ENCODE measurements at regions not wholly inside any gene's neighbourhood (a gene's known extent, or its start where the extent isn't known, plus 50 kb on each side); places are given as distances from the start of the nearest gene placed in this dataset.

GRCh38 chr5:27594141-27594540 is 555.8 kb upstream of the CDH9 start:
- H2AFZ ChIP-seq (ENCODE audit: low read depth, low read length) = no peak overlapping the region

GRCh38 chr5:27592231-27592630 is 553.8 kb upstream of the CDH9 start:
- Histone ChIP-seq H2AFZ (ENCODE audit: low read depth, low read length) (no peak overlapping the region), H3K27me3 (ENCODE audit: insufficient read depth, low read length, poor library complexity) (no peaks in the 10 kb centered on the region), H3K4me3 (ENCODE audit: low read depth in 1 of 2, low read length in 2 of 2) (no peak overlapping the region), H4K20me1 (ENCODE audit: insufficient read depth, low read length) (no peaks in the 10 kb centered on the region), H3K27ac (ENCODE audit: low read length) (no peak overlapping the region), H3K79me2 (ENCODE audit: insufficient read depth, low read length) (no peaks in the 10 kb centered on the region), H3K36me3 (ENCODE audit: insufficient read depth, low read length) (no peaks in the 10 kb centered on the region), H3K4me1 (ENCODE audit: insufficient read depth, low read length) (no peaks in the 10 kb centered on the region), H3K9ac (ENCODE audit: low read depth, low read length) (no peak overlapping the region), H3K9me3 (ENCODE audit: insufficient read depth, low read length, severe bottlenecking) (no peaks in the 10 kb centered on the region), H3K4me2 (ENCODE audit: insufficient read depth, low read length) (no peak overlapping the region)
- DNase-seq (no peak), ATAC-seq (ENCODE audit: insufficient read depth, low read depth) (no peak)
- TF ChIP-seq CTCF (IDR thresholded peaks at IDR 0.05; ENCODE audit: borderline replicate concordance, extremely low read depth, low read length, poor library complexity, severe bottlenecking) = no peak
- no peak for TF ChIP-seq EZH2 (IDR thresholded peaks at IDR 0.05; ENCODE audit: borderline replicate concordance, low read depth, low read length, severe bottlenecking)

More at GRCh38 chr5:27594141-27594540, 555.8 kb upstream of the CDH9 start:
- no peak overlapping the region for H3K9ac ChIP-seq (ENCODE audit: low read depth, low read length)
- H3K4me1 ChIP-seq (ENCODE audit: insufficient read depth, low read length) = no peaks in the 10 kb centered on the region
- DNase-seq (no peak), ATAC-seq (ENCODE audit: insufficient read depth, low read depth) (no peak)
- H3K36me3 ChIP-seq (ENCODE audit: insufficient read depth, low read length) = no peaks in the 10 kb centered on the region
- H3K4me2 ChIP-seq (ENCODE audit: insufficient read depth, low read length) = no peak overlapping the region
- no peak overlapping the region for H3K27ac ChIP-seq (ENCODE audit: low read length)
- no peak overlapping the region for H3K4me3 ChIP-seq (ENCODE audit: low read depth in 1 of 2, low read length in 2 of 2)
- TF ChIP-seq CTCF (IDR thresholded peaks at IDR 0.05; ENCODE audit: borderline replicate concordance, extremely low read depth, low read length, poor library complexity, severe bottlenecking) (no peak), EZH2 (IDR thresholded peaks at IDR 0.05; ENCODE audit: borderline replicate concordance, low read depth, low read length, severe bottlenecking) (no peak)
- H3K27me3 ChIP-seq (ENCODE audit: insufficient read depth, low read length, poor library complexity) = no peaks in the 10 kb centered on the region
- H4K20me1 ChIP-seq (ENCODE audit: insufficient read depth, low read length) = no peaks in the 10 kb centered on the region
- H3K79me2 ChIP-seq (ENCODE audit: insufficient read depth, low read length) = no peaks in the 10 kb centered on the region
- H3K9me3 ChIP-seq (ENCODE audit: insufficient read depth, low read length, severe bottlenecking) = no peaks in the 10 kb centered on the region

GRCh38 chr5:27590503-27590902 is 552.1 kb upstream of the CDH9 start:
- no peak for TF ChIP-seq CTCF (IDR thresholded peaks at IDR 0.05; ENCODE audit: borderline replicate concordance, extremely low read depth, low read length, poor library complexity, severe bottlenecking)
- TF ChIP-seq EZH2 (IDR thresholded peaks at IDR 0.05; ENCODE audit: borderline replicate concordance, low read depth, low read length, severe bottlenecking) = no peak
- Histone ChIP-seq H3K4me3 (ENCODE audit: low read depth in 1 of 2, low read length in 2 of 2) (no peak overlapping the region), H3K36me3 (ENCODE audit: insufficient read depth, low read length) (no peaks in the 10 kb centered on the region), H3K4me1 (ENCODE audit: insufficient read depth, low read length) (no peaks in the 10 kb centered on the region), H3K79me2 (ENCODE audit: insufficient read depth, low read length) (no peaks in the 10 kb centered on the region), H2AFZ (ENCODE audit: low read depth, low read length) (no peak overlapping the region), H3K9ac (ENCODE audit: low read depth, low read length) (no peak overlapping the region), H4K20me1 (ENCODE audit: insufficient read depth, low read length) (no peaks in the 10 kb centered on the region), H3K27me3 (ENCODE audit: insufficient read depth, low read length, poor library complexity) (no peaks in the 10 kb centered on the region), H3K27ac (ENCODE audit: low read length) (no peak overlapping the region), H3K9me3 (ENCODE audit: insufficient read depth, low read length, severe bottlenecking) (no peaks in the 10 kb centered on the region), H3K4me2 (ENCODE audit: insufficient read depth, low read length) (no peak overlapping the region)
- ATAC-seq (ENCODE audit: insufficient read depth, low read depth) (no peak), DNase-seq (no peak)

- H3K27me3 ChIP-seq (ENCODE audit: insufficient read depth, low read length, poor library complexity) = no peaks in the 10 kb centered on the region
- no peaks in the 10 kb centered on the region for H4K20me1 ChIP-seq (ENCODE audit: insufficient read depth, low read length)
- no peak for ATAC-seq (ENCODE audit: insufficient read depth, low read depth)
- no peak overlapping the region for H3K9ac ChIP-seq (ENCODE audit: low read depth, low read length)
- no peak overlapping the region for H3K27ac ChIP-seq (ENCODE audit: low read length)
- H3K36me3 ChIP-seq (ENCODE audit: insufficient read depth, low read length) = no peaks in the 10 kb centered on the region
- no peak overlapping the region for H3K4me2 ChIP-seq (ENCODE audit: insufficient read depth, low read length)
- DNase-seq = no peak
- no peaks in the 10 kb centered on the region for H3K79me2 ChIP-seq (ENCODE audit: insufficient read depth, low read length)
- no peaks in the 10 kb centered on the region for H3K9me3 ChIP-seq (ENCODE audit: insufficient read depth, low read length, severe bottlenecking)
- TF ChIP-seq EZH2 (IDR thresholded peaks at IDR 0.05; ENCODE audit: borderline replicate concordance, low read depth, low read length, severe bottlenecking) (no peak), CTCF (IDR thresholded peaks at IDR 0.05; ENCODE audit: borderline replicate concordance, extremely low read depth, low read length, poor library complexity, severe bottlenecking) (no peak)
- no peak overlapping the region for H3K4me3 ChIP-seq (ENCODE audit: low read depth in 1 of 2, low read length in 2 of 2)
- peaks cover 4% of the 10 kb centered on the region; the same call in 1 of the 2 replicates for H3K4me1 ChIP-seq (ENCODE audit: insufficient read depth, low read length)
- no peak overlapping the region for H2AFZ ChIP-seq (ENCODE audit: low read depth, low read length)
Measured at GRCh38 chr5:27578279-27578678, 539.9 kb upstream of the CDH9 start.

Data from DND-41 (cell line).